ENCODE measurements at regions not wholly inside any gene's neighbourhood (a gene's known extent, or its start where the extent isn't known, plus 50 kb on each side); places are given as distances from the start of the nearest gene placed in this dataset.

DNA sequence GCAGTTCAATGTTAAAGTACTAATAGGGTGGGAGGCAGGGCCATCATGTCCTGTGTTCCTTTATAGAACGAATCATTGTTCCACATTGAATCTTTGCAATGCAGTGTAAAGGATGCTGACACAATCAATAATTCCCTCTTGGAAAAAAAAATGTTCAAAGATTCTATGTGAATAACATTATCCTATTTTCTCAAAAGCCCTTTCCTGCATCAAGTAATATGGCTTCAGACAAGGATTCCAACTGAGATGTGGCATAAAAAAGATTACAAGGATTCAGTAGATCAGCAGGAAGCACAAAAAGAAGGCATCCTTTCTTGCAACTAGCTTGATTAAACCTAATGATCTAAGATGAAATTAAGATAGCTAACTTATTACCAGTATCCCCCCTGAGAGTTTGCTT, 454.0 kb upstream of the CADM2 start:
- no peak for TF ChIP-seq EZH2 (IDR thresholded peaks at IDR 0.05; ENCODE audit: borderline replicate concordance, low read depth, low read length, severe bottlenecking)
- TF ChIP-seq, protein P1, sequence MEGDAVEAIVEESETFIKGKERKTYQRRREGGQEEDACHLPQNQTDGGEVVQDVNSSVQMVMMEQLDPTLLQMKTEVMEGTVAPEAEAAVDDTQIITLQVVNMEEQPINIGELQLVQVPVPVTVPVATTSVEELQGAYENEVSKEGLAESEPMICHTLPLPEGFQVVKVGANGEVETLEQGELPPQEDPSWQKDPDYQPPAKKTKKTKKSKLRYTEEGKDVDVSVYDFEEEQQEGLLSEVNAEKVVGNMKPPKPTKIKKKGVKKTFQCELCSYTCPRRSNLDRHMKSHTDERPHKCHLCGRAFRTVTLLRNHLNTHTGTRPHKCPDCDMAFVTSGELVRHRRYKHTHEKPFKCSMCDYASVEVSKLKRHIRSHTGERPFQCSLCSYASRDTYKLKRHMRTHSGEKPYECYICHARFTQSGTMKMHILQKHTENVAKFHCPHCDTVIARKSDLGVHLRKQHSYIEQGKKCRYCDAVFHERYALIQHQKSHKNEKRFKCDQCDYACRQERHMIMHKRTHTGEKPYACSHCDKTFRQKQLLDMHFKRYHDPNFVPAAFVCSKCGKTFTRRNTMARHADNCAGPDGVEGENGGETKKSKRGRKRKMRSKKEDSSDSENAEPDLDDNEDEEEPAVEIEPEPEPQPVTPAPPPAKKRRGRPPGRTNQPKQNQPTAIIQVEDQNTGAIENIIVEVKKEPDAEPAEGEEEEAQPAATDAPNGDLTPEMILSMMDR (IDR thresholded peaks at IDR 0.05; ENCODE audit: borderline replicate concordance, extremely low read depth, low read length, poor library complexity, severe bottlenecking): no peak
